GM12878 (cell line): ENCODE measurements at regions not wholly inside any gene's neighbourhood (a gene's known extent, or its start where the extent isn't known, plus 50 kb on each side); places are given as distances from the start of the nearest gene placed in this dataset.

Experiments
- ATF3 ChIP-seq: IDR thresholded peaks from 2 replicates; pipeline ENCODE4 v1.6.1; 2011; ENCODE audit warnings: low read depth, mild to moderate bottlenecking, low read length, moderate library complexity, borderline replicate concordance; ENCODE audit errors: extremely low read depth
- E2F4 ChIP-seq: IDR thresholded peaks from 2 replicates; pipeline ENCODE4 v1.6.1; 2012; ENCODE audit warnings: low read depth, low read length, improper control_type of control experiment
- E2F8 ChIP-seq: fragments of 450-650 bp; IDR thresholded peaks from 2 replicates; pipeline ENCODE4 v1.6.1; 2018; ENCODE audit warnings: mild to moderate bottlenecking, low read depth, moderate library complexity; ENCODE audit not compliant: partially characterized antibody
- JUND ChIP-seq: IDR thresholded peaks from 2 replicates; pipeline ENCODE4 v1.6.1; 2012; ENCODE audit warnings: low read depth, mild to moderate bottlenecking, low read length, improper control_type of control experiment, moderate library complexity
- NFYB ChIP-seq: IDR thresholded peaks from 2 replicates; pipeline ENCODE4 v1.6.1; 2011; ENCODE audit warnings: low read depth, mild to moderate bottlenecking, low read length, improper control_type of control experiment, moderate library complexity; ENCODE audit not compliant: insufficient read depth
- POLR2AphosphoS2 ChIP-seq: IDR thresholded peaks from 2 replicates; pipeline ENCODE4 v1.6.1; 2011; ENCODE audit warnings: low read depth, mild to moderate bottlenecking, low read length, improper control_type of control experiment, moderate library complexity
- PRDM15 ChIP-seq: fragments of 450-650 bp; formaldehyde crosslinking; IDR thresholded peaks from 2 replicates; pipeline ENCODE4 v1.4.0; 2020; ENCODE audit warnings: mild to moderate bottlenecking, moderate library complexity
- RB1 ChIP-seq: fragments of 450-650 bp; formaldehyde crosslinking; IDR thresholded peaks from 2 replicates; pipeline ENCODE4 v1.6.1; 2017; ENCODE audit warnings: mild to moderate bottlenecking, borderline replicate concordance
- SIX5 ChIP-seq: IDR thresholded peaks from 2 replicates; pipeline ENCODE4 v1.6.1; 2011; ENCODE audit warnings: mild to moderate bottlenecking, low read depth, low read length, moderate library complexity; ENCODE audit not compliant: severe bottlenecking
- TBL1XR1 ChIP-seq: IDR thresholded peaks from 2 replicates; pipeline ENCODE4 v1.6.1; 2012; ENCODE audit warnings: low read depth, low read length, improper control_type of control experiment
- YBX1 ChIP-seq: fragments of 450-650 bp; IDR thresholded peaks from 2 replicates; pipeline ENCODE4 v1.6.1; 2016; ENCODE audit warnings: antibody characterized with exemption
- ZBTB33 ChIP-seq: fragments of 450-650 bp; IDR thresholded peaks from 2 replicates; pipeline ENCODE4 v1.6.1; 2017; ENCODE audit warnings: mild to moderate bottlenecking
- ZBTB4 ChIP-seq: fragments of 450-650 bp; formaldehyde crosslinking; IDR thresholded peaks from 2 replicates; pipeline ENCODE4 v1.4.0; 2022; ENCODE audit warnings: mild to moderate bottlenecking, moderate library complexity

GRCh38 chr16:85556456-85557082, 56.6 kb upstream of the GSE1 start (continued):
- TF ChIP-seq ZBTB33 = no peak
- TF ChIP-seq YBX1 = no peak
- TF ChIP-seq RB1 = no peak
- TF ChIP-seq PRDM15 (CRISPR knock-in tag) = no peak
- TF ChIP-seq E2F8 = no peak
- no peak for TF ChIP-seq ZBTB4
- no peak for TF ChIP-seq E2F4
- peak; percentile 68 for TF ChIP-seq TBL1XR1
- no peak for TF ChIP-seq NFYB
- TF ChIP-seq JUND = no peak
- TF ChIP-seq SIX5 = no peak
- TF ChIP-seq ATF3 = no peak
- TF ChIP-seq POLR2AphosphoS2 = 0 out of 2 replicates have a peak, but pooled peaks have one; percentile 19
